ENCODE measurements at regions not wholly inside any gene's neighbourhood (a gene's known extent, or its start where the extent isn't known, plus 50 kb on each side); places are given as distances from the start of the nearest gene placed in this dataset.
"Not testable (repeated sequence)": the region's sequence is repeated elsewhere in the genome, so short reads cannot be mapped to it uniquely, and the experiment has no call there.

DNA sequence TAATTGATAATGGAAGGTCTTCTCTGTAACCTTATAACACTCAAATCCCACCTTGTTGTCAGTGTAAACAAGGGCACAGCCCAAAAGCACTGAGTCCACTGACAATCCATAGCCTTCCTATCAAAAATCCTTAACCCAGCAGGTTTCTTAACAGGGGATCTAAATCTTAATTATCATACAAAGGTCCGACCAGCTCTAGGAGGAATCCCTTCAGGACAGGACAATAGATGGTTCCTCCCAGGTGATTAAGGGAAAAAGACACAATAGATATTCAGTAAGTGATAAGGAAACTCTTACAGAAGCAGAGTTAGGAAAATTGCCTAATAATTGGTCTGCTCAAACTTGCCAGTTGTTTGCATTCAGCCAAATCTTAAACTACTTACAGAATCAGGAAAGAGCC, 951.9 kb upstream of the CTNND2 start:
- DNase-seq = not testable (repeated sequence)

DNA sequence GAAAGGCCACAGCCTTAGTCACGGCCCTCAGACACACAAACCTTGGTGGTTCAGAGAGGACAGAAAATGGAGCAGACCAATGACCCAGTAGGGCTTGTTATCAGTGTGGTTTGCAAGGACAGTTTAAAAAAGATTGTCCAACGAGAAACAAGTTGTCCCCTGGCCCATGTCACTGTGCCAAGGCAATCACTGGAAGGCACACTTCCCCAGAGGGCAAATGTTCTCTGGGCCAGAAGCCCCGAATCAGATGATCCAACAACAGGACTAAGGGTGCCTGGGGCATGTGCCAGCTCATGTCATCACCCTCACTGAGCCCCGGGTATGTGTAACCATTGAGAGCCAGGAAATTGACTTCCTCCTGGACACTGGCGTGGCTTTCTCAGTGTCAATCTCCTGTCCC, 950.1 kb upstream of the CTNND2 start:
- no peak for DNase-seq

DNA sequence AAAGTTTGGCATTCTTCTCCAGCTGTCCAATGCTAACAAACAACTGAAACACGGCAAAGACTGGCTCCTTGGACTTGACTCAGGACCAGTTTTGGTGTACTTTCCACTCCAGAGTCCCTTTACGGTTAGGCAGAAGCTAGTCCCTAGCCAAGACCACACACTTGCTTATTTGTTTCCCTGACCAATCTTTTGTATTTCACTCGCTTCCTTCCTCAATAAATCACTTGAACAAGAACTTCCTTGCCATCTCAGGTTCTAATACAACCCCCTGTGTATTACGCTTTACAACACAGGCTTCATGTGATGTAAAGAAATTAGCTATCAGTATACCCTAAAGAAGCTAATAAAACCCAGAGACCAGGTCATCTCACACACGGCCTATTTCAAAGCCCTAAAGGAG, 947.5 kb upstream of the CTNND2 start:
- no peak for DNase-seq

DNA sequence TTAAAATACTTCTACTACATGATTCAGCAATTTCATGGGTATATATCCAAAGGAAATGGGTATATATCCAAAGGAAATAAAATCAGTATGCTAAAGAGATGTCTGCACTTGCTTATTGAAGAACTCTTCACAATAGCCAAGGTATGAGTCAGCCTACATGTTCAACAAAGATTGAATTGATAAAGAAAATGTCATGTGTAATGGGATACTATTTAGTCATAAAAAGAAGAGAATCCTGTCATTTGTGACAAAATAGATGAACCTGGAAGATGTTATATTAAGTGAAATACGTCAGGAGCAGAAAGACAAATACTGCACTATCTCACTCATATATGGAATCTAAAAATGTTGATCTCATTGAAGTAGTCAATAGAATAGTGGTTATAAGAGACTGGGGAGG, 944.5 kb upstream of the CTNND2 start:
- no peak for DNase-seq

DNA sequence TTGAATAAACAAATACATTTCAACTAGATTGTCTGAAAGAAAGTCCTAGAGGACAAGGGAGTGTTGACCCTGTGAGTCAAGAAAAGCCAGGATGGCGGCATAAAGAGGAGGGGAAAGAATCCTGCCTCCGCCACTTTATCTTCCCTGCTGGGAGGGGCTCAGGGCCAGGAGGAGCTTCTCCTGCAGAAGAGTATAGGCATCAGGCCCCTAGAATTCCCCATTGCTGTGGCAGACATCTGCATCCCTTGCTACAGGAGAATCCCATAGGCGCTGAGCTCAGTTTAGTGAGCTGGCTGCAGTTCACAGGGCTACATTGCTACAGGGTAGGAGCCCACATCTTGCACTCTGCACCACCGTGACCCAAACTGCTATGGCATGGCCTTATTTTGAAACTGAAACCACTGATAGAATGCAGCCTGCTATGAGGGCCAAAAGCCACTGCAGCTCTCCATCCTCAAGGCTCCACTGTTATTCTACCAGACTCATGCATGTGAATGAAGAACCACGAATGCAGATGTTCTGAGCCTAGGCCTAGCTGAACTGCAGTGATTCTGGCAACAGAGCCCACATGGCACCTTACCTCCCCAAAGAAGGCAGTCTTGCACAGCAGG, 941.4 kb upstream of the CTNND2 start:
- DNase-seq = no peak

DNA sequence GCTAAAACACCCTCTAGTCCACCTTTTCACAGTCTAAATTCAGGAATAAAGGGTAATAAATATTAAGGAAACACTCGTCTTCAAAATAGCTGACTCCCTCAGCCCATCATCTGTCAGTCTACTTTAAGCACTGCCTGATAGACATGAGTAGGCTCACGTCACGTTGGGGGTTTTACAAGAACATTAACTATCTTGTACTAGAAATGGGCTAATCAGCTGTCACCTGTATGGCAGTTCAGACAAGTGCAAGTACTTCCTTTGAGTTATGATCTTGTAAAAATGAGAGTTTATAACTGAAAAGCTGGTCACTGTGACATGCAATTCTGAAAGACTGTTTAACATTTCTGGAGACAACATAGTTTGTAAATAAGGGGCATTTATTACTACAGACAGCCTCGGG, 936.7 kb upstream of the CTNND2 start:
- no peak for DNase-seq

DNA sequence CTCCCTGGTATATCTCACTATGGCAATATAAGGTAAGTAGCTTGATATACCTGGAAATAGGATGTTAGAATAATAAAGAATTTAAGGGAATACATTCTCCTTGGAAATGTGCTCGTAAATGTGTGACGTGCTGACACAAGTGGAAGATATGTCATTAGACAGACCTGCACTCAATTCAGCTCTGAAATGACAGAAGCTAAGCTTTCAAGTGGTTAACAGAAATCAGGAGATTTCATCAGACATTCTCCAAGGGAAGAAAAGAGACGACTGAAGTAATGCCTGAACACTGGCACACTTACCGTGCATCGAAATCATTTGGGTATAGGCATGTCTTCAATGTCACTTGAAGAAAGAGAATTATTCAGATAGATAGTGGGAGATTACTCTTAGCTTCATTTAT, 933.3 kb upstream of the CTNND2 start:
- no peak for DNase-seq

DNA sequence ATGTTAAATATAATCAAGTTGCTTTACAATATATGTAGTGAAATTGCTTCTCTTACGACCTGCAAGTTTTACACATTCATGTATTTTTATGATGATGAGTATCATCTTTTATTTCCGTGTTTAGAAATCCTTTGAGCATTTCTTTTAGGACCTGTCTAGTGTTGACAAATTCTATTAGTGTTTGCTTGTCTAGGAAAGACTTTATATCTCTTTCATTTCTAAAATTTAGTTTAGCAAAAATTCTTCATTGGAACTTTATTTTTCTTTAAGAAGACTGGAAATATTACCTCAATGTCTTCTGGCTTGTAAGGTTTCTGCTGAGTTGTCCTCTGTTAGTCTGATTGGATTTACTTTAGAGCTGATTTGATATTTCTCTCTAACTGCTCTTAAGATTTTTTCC, 920.9 kb upstream of the CTNND2 start:
- DNase-seq = no peak

DNA sequence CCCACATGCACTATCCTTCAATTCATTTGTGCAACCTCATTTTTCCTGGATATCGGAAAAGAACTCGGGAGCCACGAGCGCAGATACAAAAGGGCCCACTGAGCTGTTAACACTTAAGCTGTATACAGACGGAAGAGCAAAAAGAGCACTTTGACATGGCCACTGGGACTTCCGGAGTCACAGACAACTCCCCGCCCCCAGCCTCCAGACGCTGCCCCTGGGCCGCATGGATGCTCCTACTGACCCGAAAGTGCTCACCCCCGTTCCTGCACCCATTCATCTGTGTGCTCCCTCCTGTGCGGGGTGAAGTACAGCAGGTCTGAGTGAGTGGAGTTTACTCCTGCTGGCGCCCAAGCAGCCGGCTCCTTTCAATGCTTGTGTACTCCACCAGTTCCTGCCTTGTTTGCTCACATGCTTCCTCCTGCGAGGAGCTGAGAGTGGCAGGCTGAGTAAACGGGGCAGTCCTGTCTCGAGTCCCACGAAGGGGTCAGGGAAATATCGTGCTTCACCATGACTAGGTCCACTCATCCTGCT, 901.0 kb upstream of the CTNND2 start:
- DNase-seq = no peak

DNA sequence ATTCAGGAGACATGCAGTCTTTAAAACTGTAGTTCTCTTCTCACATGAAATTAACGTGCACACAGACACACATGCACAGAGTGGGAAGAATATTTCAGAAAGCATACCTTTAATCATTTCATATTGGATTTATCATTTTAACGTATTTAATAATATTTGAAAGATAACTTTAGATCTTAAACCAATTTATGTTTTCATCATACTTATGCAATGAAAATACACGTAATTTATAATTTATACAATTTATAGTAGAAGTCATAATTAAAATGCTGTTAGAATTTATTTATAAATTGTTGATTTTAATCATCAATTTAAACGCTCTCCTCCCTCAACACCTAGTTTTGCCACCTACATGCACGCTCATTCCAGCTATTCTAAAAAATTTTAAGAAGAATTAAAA, 894.9 kb upstream of the CTNND2 start:
- no peak for DNase-seq

DNA sequence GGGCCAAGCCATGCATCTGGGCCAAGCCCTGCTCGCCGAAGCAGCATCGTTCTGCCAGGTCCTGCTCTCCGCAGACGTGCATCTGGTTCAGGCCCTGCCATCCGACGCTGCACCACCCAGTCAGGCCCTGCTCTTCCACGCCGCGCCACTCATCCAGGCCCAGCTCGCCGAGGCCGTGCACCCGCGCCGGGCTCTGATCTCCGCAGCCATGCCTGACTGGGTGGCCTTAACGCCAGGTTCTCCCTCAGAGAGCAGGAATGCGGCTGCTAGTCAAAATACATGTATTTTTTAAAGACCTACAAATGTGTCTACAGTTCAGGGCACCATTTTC, 891.1 kb upstream of the CTNND2 start:
- no peak for DNase-seq

DNA sequence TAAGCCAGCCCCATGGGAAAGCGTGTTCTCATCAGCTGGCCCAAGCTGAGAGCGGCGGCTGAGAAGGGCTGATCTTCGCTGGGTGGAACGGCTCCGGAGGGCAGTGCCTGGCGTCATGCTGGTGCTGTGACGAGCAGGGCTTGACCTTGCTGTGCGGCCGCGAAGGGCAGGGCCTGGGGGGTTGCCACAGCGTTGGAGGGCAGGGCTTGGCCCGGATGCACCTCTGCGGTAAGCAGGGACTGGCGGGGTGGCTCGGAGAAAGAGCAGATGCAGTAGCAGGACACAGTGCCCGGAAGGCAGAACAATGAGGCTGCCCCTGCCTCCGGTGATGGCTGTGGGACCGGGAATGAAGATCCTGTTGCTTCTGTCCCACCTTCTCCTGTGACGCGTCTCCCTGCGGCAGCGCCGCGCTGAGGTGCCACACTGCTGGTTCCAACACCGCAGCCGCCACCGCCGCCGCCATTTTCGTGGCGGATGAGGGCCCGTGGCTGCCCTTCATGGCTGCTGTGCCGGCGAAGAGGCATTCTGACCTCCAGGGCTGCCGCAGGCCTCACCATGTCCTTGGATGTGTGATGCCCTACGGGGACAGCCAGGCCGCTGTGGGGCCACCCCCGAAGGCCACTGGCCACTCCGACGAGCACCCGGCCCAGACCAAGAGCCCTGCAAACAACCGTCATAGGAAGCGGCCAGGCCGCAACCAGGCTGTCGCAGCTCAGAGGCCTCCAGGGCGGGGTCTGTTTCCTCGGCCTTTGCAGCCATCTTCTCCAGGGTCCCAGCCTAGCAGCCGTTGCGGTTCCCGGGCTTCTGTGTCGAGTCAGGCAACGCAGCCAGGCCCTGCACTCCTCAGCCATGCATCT, 890.5 kb upstream of the CTNND2 start:
- no peak for DNase-seq

DNA sequence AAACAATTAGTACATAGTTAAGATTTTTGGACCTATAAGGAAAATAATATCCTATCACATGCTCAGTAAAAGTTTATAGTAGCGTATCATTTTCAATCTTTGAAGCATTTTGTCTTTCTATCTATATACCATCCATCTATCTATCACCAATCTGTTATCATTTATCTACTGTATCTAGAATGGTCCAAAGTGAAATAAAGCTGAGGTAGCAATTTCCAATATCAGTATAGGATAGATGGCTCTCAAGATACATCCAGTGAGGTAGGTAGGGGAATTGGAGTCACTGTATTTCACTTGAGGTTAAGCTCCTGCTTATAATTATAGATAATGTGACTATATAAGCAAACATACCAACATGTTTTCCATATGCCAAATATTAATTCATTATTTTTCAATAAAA, 889.1 kb upstream of the CTNND2 start:
- no peak for DNase-seq

DNA sequence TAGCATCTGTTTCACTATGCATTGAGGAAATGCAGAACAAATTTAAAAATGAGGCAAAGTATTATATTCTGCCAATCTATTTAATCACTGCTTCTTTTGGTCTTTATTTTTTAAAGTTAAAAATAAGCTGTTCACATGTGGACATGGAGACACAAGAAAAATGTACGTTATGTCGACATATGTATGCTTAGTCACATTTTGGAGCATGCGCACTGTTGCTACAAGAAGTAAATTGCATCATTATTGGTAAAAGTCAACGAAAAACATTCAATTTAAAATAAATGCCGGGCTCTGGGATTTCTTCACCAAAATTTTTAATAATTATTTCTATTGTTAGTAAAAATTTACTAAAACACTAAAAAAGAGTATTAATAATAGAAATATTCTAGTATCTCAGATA, 876.3 kb upstream of the CTNND2 start:
- DNase-seq = no peak

DNA sequence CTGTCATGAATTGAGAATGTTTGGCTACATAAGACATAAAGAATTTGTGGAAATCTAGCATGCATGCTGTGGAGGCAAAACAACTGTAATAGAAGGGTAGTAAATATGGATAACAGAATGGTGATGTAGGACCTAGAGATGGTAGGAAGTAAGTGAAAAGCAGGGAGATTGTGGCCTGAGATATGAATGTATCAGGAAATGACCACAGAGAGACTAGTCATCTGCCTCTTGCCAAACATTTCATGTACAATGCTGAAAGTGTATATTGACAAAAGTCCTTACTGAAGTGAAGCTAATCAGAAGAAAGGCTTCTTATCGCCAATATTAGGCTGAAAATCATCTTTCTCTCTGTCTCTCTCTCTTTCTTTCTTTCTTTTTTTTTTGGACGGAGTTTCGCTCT, 873.1 kb upstream of the CTNND2 start:
- DNase-seq = no peak

DNA sequence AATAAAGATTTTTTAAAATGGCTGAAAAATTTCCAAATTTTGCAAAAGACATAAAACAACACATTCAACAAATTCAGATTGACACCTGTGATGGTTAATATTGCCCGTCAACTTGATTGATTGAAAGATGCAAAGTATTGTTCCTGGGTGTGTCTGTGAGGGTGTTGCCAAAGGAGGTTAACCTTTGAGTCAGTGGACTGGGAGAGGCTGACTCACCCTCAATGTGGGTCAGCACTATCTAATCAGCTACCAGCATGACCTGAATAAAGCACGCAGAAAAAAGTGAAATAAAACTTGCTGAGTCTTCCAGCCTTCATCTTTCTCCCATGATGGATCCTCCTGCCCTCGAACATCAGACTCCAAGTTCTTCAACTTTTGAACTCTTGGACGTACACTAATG, 868.0 kb upstream of the CTNND2 start:
- no peak for DNase-seq

DNA sequence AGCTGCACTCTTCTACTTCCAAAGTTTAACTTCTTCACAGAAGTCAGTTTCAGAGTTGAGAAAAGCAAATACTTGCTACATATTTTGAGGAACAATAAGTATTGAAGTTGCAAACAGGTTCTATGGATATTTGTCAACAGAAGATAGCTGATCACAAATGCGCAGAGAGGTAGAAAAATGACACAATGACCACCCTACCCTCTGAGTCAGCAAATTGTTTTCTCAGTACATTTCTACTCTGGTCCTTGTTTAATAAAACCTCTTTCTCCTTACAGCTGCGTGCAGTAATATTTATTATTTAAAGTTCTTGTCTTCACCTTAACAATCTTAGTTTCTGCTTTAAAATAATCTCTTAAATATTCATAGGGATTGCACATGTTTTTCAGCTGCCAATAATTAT, 855.1 kb upstream of the CTNND2 start:
- DNase-seq = no peak

DNA sequence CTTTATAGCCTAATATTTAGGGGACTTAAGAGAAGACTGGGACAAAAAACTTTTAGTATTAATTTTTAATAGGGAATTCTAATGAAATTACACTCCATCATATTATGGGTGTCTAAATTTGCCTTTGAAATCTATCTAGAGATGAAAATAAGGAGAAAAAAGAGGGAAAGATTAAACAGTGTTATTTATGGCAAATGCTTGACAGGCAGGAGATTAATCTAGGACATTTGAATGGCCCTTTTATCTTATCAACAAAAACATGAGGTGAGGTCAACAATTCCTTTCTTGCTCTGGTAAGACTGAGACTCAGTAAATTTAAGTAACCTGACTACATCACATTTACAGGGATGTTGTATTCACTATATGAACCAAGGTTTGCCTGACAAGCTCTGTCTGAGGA, 852.8 kb upstream of the CTNND2 start:
- no peak for DNase-seq

DNA sequence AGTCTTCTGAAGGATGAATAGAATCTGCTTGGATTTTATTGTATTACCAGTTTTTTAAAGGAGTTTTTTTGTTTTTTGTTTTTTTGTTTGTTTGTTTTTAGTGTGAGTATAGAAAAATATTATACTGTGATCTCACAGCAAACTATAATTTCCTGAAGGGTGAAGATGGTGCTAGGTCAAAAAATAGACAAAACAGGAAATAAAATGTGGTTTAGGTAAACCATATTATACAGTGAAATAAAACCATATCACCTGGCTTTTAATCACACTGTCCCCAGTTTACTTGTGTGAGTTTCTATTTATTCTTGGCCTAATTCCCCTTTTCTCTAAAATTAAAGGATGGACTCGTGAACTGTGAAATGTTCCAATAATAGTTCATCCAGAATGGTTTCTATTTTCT, 841.3 kb upstream of the CTNND2 start:
- DNase-seq = no peak

DNA sequence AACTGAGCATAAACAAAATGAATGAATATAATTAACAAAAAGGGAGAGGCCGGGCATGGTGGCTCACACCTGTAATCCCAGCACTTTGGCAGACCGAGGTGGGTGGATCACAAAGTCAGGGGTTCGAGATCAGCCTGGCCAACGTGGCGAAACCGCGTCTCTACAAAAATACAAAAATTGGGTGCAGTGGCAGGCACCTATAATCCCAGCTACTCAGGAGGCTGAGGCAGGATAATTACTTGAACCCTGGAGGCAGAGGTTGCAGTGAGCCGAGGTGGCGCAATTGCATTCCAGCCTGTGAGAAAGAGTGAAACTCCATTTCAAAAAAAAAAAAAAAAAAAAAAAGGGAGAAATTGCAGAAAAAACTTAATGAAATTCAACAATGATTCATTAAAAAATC, 839.3 kb upstream of the CTNND2 start:
- DNase-seq = no peak

DNA sequence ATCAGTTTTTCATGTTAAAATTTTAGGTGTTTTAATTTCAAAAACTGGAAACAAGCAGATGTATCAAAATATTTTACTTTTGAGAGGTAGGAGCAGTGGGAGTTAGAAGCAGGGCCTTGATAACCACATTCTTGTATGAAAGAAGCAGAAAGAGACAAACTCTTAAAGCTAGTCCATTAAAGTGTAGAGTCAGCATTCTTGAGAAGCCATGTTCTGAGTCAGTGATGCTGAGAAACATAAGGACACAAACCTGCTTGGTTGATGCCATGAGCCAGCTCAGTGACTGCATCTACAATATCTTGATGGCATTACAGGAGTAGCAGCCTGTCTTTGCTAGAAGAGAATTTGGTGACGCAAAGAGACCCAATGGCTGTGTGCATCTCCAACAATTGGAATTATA, 826.1 kb upstream of the CTNND2 start:
- no peak for DNase-seq

DNA sequence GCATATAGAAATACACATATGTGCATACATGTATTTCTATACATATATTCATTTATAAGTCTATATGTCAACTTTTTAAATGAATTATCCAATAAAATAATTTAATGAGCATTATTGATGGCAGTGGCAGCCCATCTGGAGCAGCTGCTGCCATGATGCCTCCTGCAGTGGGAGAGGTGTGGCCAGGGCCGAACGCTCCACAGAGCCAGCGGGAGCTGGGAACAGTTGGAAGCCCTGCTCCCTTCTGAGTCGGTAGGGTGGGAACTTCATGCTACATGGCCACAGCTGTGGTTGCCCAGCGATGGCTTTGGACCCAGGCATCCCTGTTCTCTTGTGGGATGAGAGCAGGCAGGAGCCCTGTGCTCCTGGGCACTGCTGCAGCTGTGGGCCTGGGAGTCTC, 812.4 kb upstream of the CTNND2 start:
- DNase-seq = no peak

DNA sequence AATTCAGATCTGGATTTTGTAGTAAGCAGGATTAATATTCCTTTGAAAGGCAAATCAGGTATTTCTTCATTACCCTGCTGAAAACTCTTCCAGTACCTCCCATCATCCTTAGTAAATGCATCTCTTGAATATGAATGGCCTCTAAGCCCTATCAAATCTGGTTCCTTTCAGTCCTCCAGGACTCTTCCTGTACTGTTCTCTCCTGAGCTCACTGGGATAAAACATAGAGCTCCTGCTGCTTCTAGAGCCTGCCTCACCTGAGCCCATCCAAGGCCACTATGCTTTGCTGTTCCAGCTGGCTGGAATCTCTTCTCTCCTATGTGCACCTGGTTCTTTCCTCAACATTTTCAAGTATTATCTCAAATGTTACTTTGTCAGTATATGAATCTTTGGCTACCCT, 803.3 kb upstream of the CTNND2 start:
- DNase-seq = no peak

DNA sequence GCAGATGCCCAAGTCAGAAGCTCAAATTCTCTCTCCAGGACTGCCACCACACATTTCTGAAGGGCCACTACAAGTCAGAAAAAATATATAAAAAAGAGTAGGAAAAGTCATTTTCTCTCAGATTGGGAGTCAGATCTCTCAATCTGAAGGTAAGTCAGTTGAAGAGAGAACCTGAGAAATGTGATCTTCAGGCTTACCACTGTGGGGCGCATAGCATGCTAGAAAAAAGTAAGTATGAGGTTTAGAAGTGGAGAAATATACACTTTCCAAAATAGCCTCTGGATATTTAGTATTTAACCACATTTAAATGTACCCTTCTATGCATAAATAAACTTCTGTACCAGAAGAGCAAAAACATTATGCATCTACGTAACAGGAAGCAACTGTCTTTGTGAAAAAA, 800.7 kb upstream of the CTNND2 start:
- DNase-seq = no peak

DNA sequence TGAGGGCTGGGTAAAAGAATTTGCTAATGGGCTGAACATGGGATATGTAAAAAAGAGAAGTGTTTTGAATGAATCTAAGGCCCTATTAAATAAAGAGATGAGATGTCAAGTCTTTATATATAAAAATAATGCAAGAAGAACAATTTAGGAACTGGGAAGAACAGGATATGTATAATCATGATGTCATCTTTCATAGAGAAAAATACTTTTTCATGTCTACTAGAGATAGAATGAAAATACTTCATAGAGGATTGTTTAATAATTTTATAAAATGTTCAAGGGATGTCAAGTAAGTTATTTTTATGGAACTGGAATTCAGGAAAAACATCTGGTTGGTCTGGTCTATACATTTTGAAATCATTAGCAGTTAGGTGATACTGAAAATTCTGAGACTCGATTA, 799.0 kb upstream of the CTNND2 start:
- no peak for DNase-seq

All from activated CD4-positive, alpha-beta T cell treated with anti-CD3 and anti-CD28 coated beads, Interleukin-2, Interleukin-6, amounts not matched to agents 100 ng/mL and 50 ng/mL, durations not matched to agents 16 hours and 8 hours (primary cell).